ENCODE measurements at regions not wholly inside any gene's neighbourhood (a gene's known extent, or its start where the extent isn't known, plus 50 kb on each side); places are given as distances from the start of the nearest gene placed in this dataset.
"Not testable (repeated sequence)": the region's sequence is repeated elsewhere in the genome, so short reads cannot be mapped to it uniquely, and the experiment has no call there.

DNA sequence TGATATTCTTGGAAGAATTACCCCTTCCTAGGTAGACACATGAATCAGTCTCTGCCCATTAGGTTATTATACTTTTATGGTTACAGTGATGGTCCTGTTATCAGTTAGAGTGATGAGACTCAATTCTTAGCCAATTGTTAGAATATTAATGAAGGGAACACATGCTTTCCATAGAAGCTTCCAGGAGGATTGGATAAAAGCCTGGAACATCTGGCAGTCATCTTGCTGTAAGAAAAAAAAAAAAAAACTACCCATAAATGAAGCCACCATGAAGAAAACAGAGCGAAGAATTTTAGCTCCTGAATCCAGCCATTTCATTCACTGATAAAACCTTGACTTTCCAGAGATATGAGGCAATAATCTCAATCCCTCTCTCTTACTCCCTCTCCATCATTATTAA, 262.5 kb upstream of the GRIN3A start:
- no peak for DNase-seq (ENCODE audit: low read depth)

- no peak for DNase-seq (ENCODE audit: low read depth)
Measured at GRCh38 chr9:101999441-101999840, 261.0 kb upstream of the GRIN3A start.

DNA sequence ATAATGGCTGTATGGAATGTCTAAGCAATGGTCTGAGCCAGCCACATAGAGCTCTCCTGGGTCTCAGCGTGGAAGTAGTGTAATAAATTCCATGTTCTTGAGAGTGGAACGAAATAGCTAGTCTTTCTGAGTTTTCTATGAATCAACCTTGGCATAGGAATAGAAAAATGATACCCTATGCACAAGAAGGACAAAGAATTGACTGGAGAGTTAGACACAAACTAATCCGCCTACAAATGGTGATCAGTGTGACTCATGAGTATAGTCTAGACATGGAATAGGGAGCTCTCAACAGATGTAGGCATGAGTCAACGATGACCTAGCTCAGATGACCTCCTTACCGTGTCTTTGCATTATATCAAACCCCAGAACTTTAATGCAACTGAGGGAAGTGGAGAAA, 256.8 kb upstream of the GRIN3A start:
- DNase-seq (ENCODE audit: low read depth) = no peak

DNA sequence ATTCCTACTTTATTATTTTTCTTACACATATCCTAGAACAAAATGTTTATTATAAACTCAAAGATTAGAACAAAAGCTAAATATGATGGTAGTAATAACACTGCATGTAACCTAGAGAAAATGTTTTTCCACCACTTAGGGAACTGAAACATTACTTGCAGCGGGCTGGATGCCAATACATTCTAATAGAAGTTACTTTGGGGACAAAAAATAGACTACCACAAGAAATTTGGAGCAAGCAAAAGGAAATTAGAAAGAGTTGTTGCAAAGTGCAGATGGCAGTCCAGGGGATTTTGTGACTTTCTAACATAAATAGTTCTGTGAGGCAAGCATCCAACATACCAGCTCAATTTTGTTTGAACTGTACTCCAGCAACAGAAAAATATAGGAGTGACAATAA, 255.3 kb upstream of the GRIN3A start:
- no peak for DNase-seq (ENCODE audit: low read depth)

- no peak for DNase-seq (ENCODE audit: low read depth)
Measured at GRCh38 chr9:101991926-101992325, 253.5 kb upstream of the GRIN3A start.

DNA sequence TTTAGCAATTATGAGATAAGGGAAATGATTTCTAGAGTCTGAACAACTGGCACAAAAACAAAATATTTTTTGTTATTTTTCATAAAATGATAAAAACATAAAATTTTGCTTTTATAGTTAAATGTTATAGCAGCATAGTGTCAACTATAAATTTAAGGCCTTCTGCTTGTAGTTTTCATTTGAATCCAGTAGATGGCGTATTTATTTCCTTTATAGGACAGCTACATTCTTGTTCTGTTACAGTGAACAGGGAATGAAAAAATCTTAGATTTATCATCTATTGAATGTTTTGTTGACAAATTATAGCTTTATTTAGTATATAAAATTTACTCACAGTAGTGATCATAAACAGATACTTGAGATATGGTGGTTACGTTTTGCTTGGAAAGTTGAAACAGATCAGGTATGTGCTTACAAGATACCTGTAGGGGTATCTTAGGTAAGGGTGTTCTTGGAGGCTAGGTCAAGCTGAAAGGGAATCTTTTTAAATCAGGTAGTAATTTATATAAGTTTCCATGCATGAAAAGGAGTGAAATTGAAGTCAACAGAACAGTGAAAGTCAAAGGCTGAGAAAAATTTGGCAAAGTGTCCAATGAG, 239.3 kb upstream of the GRIN3A start:
- DNase-seq (ENCODE audit: low read depth) = peak; percentile 1

DNA sequence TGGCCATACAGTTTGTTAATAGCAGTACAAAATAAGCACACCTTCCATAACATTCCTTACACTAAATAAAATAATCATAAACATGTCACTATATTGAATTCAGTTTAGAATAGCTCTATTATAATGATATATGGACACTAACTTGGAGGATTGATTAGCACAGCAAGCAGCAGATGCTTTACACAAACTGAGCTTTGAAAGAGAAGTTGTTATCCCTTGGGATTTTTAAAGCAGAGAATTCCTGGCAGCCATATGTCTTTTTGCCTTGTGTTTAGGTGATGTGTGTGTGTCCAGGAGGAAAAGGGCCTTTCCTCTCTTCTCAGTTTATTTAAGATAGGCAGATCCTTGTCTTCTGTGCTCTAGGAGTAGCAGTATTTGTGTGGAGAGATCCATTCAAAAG, 232.2 kb upstream of the GRIN3A start:
- no peak for DNase-seq (ENCODE audit: low read depth)

GRCh38 chr9:101968392-101968791, 229.9 kb upstream of the GRIN3A start:
- DNase-seq (ENCODE audit: low read depth) = no peak

GRCh38 chr9:101966691-101967090, 228.2 kb upstream of the GRIN3A start:
- DNase-seq (ENCODE audit: low read depth) = peak; percentile 3

DNA sequence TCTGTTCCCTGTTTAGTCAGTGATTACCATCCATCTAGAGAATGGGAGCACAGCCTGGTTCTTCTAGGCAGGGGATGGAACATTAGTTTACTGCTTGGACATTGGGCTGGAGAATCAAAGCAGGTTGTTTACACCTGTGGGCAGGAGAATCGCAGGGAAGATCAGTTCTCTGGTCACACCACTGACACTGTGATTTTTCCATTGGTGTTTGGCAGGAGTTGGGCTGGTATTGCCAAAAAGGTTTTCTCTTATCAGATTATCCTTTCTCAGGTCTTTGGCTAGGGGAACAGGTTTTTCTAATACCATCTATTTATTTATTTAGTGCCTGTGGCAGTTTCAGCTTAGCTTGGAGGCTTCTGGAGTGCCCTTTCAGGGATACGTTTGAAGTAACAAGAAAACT, 219.3 kb upstream of the GRIN3A start:
- no peak for DNase-seq (ENCODE audit: low read depth)

GRCh38 chr9:101951598-101951997, 213.2 kb upstream of the GRIN3A start:
- no peak for DNase-seq (ENCODE audit: low read depth)

DNA sequence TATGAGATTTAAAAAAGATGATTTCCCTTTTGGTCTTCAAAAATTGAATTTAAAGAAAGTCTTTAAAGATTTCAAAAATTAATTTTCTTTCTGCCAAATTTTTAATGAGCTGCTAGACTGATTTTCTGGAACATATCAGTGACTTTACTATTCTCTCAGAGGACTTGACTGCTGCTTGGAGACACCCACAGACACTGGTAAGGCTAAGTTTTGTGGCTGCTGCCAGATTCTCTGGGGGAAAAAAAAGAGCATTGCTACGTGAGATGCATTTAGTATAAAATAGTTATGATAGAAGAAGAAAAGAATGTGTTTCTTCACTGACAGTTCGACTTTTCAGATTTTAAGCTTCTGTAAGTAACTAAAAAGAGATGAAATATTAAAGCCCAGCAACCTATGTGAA, 193.3 kb upstream of the GRIN3A start:
- no peak for DNase-seq (ENCODE audit: low read depth)

- no peak for DNase-seq (ENCODE audit: low read depth)
Measured at GRCh38 chr9:101930783-101931182, 192.3 kb upstream of the GRIN3A start.

DNA sequence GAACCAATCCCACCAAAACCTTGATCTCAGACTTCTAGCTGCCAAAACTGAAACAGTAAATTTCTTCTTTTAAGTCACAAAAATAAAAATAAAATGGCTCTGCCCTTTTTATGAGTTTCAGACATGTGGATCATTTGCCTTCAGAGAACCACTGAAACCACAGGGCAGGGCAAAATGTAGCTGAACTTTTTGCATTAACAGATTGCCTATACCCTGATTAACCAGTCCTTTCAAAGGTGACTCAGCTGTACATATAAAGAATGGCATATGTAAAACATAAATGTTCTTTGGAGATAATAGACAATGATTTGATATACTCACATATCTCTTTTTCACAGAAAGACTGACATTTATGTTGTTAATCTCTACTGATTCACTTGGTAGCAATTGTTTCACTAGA, 187.1 kb upstream of the GRIN3A start:
- no peak for DNase-seq (ENCODE audit: low read depth)

GRCh38 chr9:101923451-101923850, 185.0 kb upstream of the GRIN3A start:
- no peak for DNase-seq (ENCODE audit: low read depth)

DNA sequence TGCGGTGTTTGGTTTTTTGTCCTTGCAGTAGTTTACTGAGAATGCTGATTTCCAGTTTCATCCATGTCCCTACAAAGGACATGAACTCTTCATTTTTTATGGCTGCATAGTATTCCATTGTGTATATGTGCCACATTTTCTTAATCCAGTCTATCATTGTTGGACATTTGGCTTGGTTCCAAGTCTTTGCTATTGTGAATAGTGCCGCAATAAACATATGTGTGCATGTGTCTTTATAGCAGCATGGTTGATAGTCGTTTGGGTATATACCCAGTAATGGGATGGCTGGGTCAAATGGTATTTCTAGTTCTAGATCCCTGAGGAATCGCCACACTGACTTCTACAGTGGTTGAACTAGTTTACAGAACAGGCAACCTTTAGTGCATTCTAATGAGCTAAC, 178.5 kb upstream of the GRIN3A start:
- not testable (repeated sequence) for DNase-seq (ENCODE audit: low read depth)

DNA sequence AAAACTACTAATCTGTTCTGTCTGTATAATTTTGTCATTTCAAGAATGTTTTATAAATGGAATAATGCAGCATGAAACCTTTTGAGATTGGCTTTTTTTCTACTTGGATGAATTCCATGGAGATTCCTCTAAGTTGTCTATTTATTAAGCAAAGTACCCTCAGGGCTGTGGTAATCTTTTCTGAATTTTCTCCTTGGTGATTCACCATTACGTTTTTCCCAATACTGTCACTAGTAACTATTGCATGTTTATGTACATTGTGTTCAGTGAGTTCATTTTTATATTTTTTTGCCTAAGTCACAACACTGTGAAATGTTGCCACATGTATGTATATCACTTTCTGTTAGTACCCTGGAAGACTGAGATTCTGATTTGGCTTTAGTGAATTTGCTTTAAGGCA, 177.0 kb upstream of the GRIN3A start:
- DNase-seq (ENCODE audit: low read depth) = no peak

GRCh38 chr9:101912698-101913097, 174.3 kb upstream of the GRIN3A start:
- no peak for DNase-seq (ENCODE audit: low read depth)

DNA sequence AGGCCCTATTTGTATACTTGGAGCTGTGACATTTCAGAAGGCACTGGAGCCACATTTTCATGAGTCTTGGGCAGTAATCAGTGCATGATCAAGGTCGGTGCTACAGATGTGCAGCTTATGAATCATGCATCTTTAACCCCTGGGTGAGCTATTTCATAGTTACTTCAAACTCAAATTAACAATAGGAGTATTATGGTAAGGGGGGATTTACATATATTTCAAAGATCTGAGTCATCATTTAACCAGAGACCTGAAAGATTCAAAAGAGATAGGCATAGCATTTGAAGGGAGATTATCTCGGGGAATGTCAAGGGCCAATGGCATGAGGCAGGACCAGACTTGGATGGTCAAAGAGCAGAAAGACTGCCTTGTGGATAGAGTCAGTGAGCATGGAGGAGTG, 169.0 kb upstream of the GRIN3A start:
- DNase-seq (ENCODE audit: low read depth) = no peak

GRCh38 chr9:101904845-101905244, 166.4 kb upstream of the GRIN3A start:
- DNase-seq (ENCODE audit: low read depth) = no peak

DNA sequence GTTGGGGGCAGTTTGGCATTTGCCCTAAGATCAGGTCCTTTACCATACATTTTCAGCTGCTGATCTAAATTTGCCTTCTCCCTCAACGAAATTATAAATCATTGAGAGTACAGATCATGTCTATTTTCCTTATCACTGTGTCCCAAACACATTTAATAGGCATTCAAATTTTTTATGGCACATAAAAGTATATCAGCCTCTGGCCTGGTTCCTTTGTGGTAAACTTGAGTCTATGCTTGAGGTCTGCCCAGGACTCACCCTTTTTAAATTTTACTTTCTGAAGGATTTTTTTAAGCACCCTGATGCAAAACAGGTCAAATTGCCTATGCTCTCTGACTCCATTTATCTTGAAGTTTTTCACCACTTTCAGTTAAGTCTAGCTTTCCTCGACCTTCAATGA, 163.6 kb upstream of the GRIN3A start:
- DNase-seq (ENCODE audit: low read depth) = no peak

GRCh38 chr9:101897196-101897595, 158.7 kb upstream of the GRIN3A start:
- DNase-seq (ENCODE audit: low read depth) = no peak

GRCh38 chr9:101893661-101894646, 155.5 kb upstream of the GRIN3A start:
- no peak for DNase-seq (ENCODE audit: low read depth)
